Stimulated activated CD4-positive, alpha-beta T cell treated with anti-CD3 and anti-CD28 coated beads, Interleukin-4, amount 100 ng/mL, for 24 hours (primary cell): ENCODE measurements at regions not wholly inside any gene's neighbourhood (a gene's known extent, or its start where the extent isn't known, plus 50 kb on each side); places are given as distances from the start of the nearest gene placed in this dataset.
"Not testable (repeated sequence)": the region's sequence is repeated elsewhere in the genome, so short reads cannot be mapped to it uniquely, and the experiment has no call there.

ENCODE experiments used
- DNase-seq: peaks from one replicate; pipeline ENCODE4 v3.0.0-alpha.2; 2020

GRCh38 chr15:99819981-99820718, 86.9 kb upstream of the LYSMD4 start:
- no peak for DNase-seq

- DNase-seq = no peak
Observed at GRCh38 chr15:99818872-99819271, 85.6 kb upstream of the LYSMD4 start.

- DNase-seq = not testable (repeated sequence)
Observed at GRCh38 chr15:99816862-99817261, 83.6 kb upstream of the LYSMD4 start.

- DNase-seq = not testable (repeated sequence)
Observed at GRCh38 chr15:99810663-99811062, 77.4 kb upstream of the LYSMD4 start.

GRCh38 chr15:99799854-99800250, 66.6 kb upstream of the LYSMD4 start:
- DNase-seq = not testable (repeated sequence)

GRCh38 chr15:99799182-99799853, 66.1 kb upstream of the LYSMD4 start:
- DNase-seq = not testable (repeated sequence)

- not testable (repeated sequence) for DNase-seq
Observed at GRCh38 chr15:99796940-99797870, 64.0 kb upstream of the LYSMD4 start.

GRCh38 chr15:99791881-99792807, 58.9 kb upstream of the LYSMD4 start:
- DNase-seq = not testable (repeated sequence)

- DNase-seq = not testable (repeated sequence)
Observed at GRCh38 chr15:99790751-99791150, 57.5 kb upstream of the LYSMD4 start.

- DNase-seq = no peak
Observed at GRCh38 chr15:99788156-99788555, 54.9 kb upstream of the LYSMD4 start.

- DNase-seq = not testable (repeated sequence)
Observed at GRCh38 chr15:99784800-99785199, 51.6 kb upstream of the LYSMD4 start.

GRCh38 chr15:99783918-99784619, 50.8 kb upstream of the LYSMD4 start:
- not testable (repeated sequence) for DNase-seq
